Uterus (tissue), 3 donors: ENCODE measurements at regions not wholly inside any gene's neighbourhood (a gene's known extent, or its start where the extent isn't known, plus 50 kb on each side); places are given as distances from the start of the nearest gene placed in this dataset.

ENCODE experiments used
- DNase-seq, 2 donors: peaks; one replicate each; pipeline ENCODE4 v3.0.0-alpha.2; 2019 to 2020
- H3K27ac ChIP-seq, 2 donors: fragments of 200-600 bp; sonication (generic); 1 replicate in 1 of 2; 2 replicates in 1 of 2; pipeline ENCODE4 v1.5.1; 2016 to 2018
- H3K27me3 ChIP-seq, 2 donors: fragments of 200-600 bp; sonication (generic); one replicate each; pipeline ENCODE4 v1.5.1; 2018 to 2019; ENCODE audit warnings: control low read depth in 1 of 2
- H3K36me3 ChIP-seq, 2 donors: fragments of 200-600 bp; sonication (generic); one replicate each; pipeline ENCODE4 v1.5.1; 2019; ENCODE audit warnings: control low read depth in 1 of 2
- H3K4me1 ChIP-seq, 2 donors: fragments of 200-600 bp; sonication (generic); one replicate each; pipeline ENCODE4 v1.5.1; 2018 to 2019; ENCODE audit warnings: control low read depth in 1 of 2
- H3K4me3 ChIP-seq, 2 donors: fragments of 200-600 bp; sonication (generic); 1 replicate in 1 of 2; 2 replicates in 1 of 2; pipeline ENCODE4 v1.5.1; 2018 to 2019; ENCODE audit warnings: mild to moderate bottlenecking in 1 of 2
- H3K9me3 ChIP-seq, 2 donors: fragments of 200-600 bp; sonication (generic); one replicate each; pipeline ENCODE4 v1.5.1; 2019; ENCODE audit warnings: control low read depth in 1 of 2
- POLR2A ChIP-seq, 2 donors: fragments of 450-650 bp; IDR thresholded peaks; one replicate each; pipeline ENCODE4 v1.6.1; 2016; ENCODE audit warnings: antibody characterized with exemption in 2 of 2, mild to moderate bottlenecking in 1 of 2, moderate library complexity in 1 of 2
- intact Hi-C: fragments of 100-400 bp; cut with DNase I; formaldehyde crosslinking; loops from one replicate; pipeline ENCODE4 v1.15.1; 2023; ENCODE audit warnings: low total_unique reads
- TF ChIP-seq, protein P1 (sequence below), 4 experiments: fragments of 200-600 bp in 2 of 4; fragments of 450-650 bp in 2 of 4; sonication (generic) in 2 of 4; IDR thresholded peaks; one replicate each; pipeline ENCODE4 v1.5.1; 2016 to 2019; ENCODE audit warnings: antibody characterized with exemption in 4 of 4, mild to moderate bottlenecking in 2 of 4, moderate library complexity in 1 of 4
- donor health status: DM: yes; HTN: yes; CAD: no.

DNA sequence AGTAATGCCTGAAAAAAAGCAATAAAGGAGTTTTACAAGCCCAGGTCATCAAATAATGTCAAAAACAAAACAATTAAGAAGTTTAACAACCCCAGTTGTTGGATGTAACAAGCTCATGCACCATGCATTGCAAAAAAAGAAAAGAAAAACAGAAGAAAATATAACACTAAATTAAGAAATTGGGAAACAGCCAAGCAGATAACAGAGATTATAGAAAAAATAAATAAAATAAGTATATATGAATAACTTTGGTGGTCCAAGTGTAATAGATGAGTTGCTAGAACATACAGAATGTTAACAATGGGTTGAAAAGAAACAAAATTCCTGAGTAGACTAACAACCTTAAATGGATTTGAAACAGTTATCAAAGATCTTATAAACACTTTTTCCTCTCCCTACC is 573.1 kb upstream of the SOX11 start:
- no peak for DNase-seq
- no peak for TF ChIP-seq POLR2A (IDR thresholded peaks at IDR 0.05)
- TF ChIP-seq, protein P1, sequence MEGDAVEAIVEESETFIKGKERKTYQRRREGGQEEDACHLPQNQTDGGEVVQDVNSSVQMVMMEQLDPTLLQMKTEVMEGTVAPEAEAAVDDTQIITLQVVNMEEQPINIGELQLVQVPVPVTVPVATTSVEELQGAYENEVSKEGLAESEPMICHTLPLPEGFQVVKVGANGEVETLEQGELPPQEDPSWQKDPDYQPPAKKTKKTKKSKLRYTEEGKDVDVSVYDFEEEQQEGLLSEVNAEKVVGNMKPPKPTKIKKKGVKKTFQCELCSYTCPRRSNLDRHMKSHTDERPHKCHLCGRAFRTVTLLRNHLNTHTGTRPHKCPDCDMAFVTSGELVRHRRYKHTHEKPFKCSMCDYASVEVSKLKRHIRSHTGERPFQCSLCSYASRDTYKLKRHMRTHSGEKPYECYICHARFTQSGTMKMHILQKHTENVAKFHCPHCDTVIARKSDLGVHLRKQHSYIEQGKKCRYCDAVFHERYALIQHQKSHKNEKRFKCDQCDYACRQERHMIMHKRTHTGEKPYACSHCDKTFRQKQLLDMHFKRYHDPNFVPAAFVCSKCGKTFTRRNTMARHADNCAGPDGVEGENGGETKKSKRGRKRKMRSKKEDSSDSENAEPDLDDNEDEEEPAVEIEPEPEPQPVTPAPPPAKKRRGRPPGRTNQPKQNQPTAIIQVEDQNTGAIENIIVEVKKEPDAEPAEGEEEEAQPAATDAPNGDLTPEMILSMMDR (IDR thresholded peaks at IDR 0.05): no peak
- H3K9me3 ChIP-seq: no peaks in the 10 kb centered on the region
- no peak overlapping the region for H3K4me3 ChIP-seq
- no peak overlapping the region for H3K27ac ChIP-seq
- intact Hi-C loops: no loop called here
- no peaks in the 10 kb centered on the region for H3K36me3 ChIP-seq
- H3K27me3 ChIP-seq: no peaks in the 10 kb centered on the region
- H3K4me1 ChIP-seq: no peaks in the 10 kb centered on the region

DNA sequence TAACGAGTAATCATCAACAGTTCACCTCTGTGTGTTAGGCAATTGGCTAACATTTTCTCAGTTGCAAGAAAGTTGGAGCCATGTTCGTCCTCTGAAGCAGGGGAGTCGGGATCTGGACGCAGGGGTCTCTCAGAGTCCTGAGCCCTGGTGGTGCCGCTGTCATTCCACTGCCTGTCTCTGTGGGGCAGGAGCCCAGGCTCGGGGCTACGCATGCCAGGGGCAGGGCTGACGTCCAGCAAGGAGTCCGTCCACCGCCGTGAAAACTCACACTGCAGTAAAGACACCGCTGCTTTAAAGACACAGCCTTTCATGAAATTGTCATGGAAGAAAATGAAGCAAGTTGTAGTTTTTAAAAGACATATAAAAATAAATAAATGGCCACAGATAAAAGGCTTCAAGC is 571.1 kb upstream of the SOX11 start:
- TF ChIP-seq POLR2A (IDR thresholded peaks at IDR 0.05): no peak
- TF ChIP-seq, protein P1 (IDR thresholded peaks at IDR 0.05): no peak
- DNase-seq: no peak
- intact Hi-C loops: no loop called here
- H3K27ac ChIP-seq: no peak overlapping the region
- H3K4me1 ChIP-seq: no peaks in the 10 kb centered on the region
- H3K9me3 ChIP-seq: no peaks in the 10 kb centered on the region
- no peak overlapping the region for H3K4me3 ChIP-seq
- no peaks in the 10 kb centered on the region for H3K36me3 ChIP-seq
- H3K27me3 ChIP-seq: no peaks in the 10 kb centered on the region

DNA sequence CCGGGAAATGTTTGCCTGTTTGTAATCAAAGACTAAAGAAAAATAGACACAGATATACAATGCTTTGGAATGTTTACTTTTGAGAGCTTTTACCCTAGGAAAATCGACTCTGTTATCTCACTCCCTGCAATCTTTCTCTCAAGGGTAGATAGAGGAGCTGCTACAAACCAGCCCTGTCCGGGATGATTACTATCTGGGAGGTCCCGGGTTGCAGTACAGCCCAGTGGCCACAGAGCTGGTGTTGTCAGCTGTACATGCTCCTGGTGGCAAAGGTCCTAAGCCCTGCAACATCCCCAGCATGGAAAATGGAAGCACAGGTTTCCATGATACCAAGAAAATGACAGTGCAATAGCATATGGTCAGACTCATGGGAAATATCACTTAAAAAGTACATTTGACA is 570.5 kb upstream of the SOX11 start:
- no peak overlapping the region for H3K4me3 ChIP-seq
- H3K9me3 ChIP-seq: no peaks in the 10 kb centered on the region
- intact Hi-C loops: no loop called here
- no peaks in the 10 kb centered on the region for H3K4me1 ChIP-seq
- no peaks in the 10 kb centered on the region for H3K36me3 ChIP-seq
- no peaks in the 10 kb centered on the region for H3K27me3 ChIP-seq
- H3K27ac ChIP-seq: no peak overlapping the region
- TF ChIP-seq, protein P1 (IDR thresholded peaks at IDR 0.05): no peak
- no peak for TF ChIP-seq POLR2A (IDR thresholded peaks at IDR 0.05)
- DNase-seq: no peak

DNA sequence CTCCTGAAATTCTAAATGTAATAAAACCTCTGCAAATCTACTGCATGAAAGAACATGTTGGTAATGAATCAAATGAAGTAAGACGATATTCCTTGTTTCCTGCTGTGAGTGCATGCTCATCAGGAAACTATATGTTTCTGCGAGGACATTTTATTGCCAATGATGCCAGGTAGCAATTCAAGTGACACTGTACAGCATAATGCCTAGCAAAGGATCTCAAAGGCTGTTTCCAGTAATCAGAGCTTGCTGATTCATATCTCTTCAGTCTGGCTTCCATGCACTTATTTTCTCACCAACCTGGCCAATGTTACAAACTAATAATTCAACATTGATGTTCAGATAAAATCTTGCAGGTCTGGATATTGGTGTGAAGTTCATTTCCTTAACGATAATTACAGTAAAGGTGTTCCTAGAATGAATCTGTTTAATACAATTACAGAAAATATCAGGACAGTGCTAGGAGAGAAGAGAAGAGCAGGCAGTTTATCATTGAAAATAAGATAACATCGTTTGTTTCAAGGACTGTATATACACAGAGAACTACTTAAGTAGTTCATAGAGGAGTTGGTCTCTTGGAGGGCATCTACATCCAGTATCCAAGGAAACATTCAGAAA is 568.5 kb upstream of the SOX11 start:
- intact Hi-C loops: no loop called here
- no peaks in the 10 kb centered on the region for H3K27me3 ChIP-seq
- H3K4me1 ChIP-seq: no peaks in the 10 kb centered on the region
- H3K36me3 ChIP-seq: no peaks in the 10 kb centered on the region
- H3K4me3 ChIP-seq: no peak overlapping the region
- DNase-seq: no peak
- no peaks in the 10 kb centered on the region for H3K9me3 ChIP-seq
- no peak overlapping the region for H3K27ac ChIP-seq
- TF ChIP-seq, protein P1 (IDR thresholded peaks at IDR 0.05): no peak
- no peak for TF ChIP-seq POLR2A (IDR thresholded peaks at IDR 0.05)

DNA sequence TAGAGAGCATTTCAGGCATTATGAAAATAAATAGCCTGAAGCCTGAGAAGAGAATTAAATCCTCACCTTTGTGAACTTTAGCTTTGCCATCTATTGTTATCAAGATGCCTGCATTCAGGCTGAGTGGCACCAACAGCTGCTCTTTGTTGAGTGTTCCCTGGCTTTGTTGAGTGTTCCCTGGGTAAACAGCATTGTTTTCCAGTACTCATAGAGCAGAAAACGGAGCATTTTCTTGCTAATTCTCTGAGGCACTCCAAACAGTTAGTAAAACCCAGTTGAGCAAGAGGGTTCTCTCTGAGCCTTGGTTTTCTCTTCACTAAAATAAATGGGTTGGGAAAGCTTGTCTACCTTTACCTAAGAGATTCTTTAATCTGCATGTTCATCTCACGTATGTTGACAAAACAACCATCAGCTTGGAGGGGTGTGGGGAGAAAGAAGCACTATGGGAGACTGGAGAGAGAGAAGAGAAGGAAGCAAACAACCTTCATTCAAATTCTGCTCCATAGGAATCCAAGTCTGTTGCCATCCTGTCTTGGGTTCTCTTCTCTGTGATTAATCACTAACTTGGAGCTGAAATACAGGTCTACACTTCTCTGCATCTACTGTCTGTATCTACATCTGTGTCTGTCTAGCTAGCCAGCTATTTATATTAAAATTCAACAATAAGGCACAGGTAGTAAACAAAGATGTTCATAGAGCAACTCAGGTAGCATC is 567.0 kb upstream of the SOX11 start:
- Histone ChIP-seq H3K27ac (no peak overlapping the region), H3K4me3 (no peak overlapping the region), H3K4me1 (no peaks in the 10 kb centered on the region), H3K9me3 (no peaks in the 10 kb centered on the region), H3K36me3 (no peaks in the 10 kb centered on the region), H3K27me3 (no peaks in the 10 kb centered on the region)
- no peak for DNase-seq
- intact Hi-C loops: no loop called here
- TF ChIP-seq, protein P1 (IDR thresholded peaks at IDR 0.05): no peak
- TF ChIP-seq POLR2A (IDR thresholded peaks at IDR 0.05): no peak
